IPS DF 6.9 (cell line): ENCODE measurements at regions not wholly inside any gene's neighbourhood (a gene's known extent, or its start where the extent isn't known, plus 50 kb on each side); places are given as distances from the start of the nearest gene placed in this dataset.

Experiments
- DNase-seq: peaks from one replicate; pipeline ENCODE4 v3.0.0-alpha.2; 2013; ENCODE audit warnings: low read depth, low spot score
- H3K27ac ChIP-seq: one replicate; pipeline ENCODE4 v1.5.1; 2013; ENCODE audit warnings: low read length, control low read depth
- H3K27me3 ChIP-seq: 2 replicates; pipeline ENCODE4 v1.6.1; 2013; ENCODE audit warnings: mild to moderate bottlenecking, low read length; ENCODE audit not compliant: control insufficient read depth, insufficient read depth
- H3K36me3 ChIP-seq: 2 replicates; pipeline ENCODE4 v1.6.1; 2013; ENCODE audit warnings: low read length; ENCODE audit not compliant: control insufficient read depth, insufficient read depth
- H3K4me1 ChIP-seq: 2 replicates; pipeline ENCODE4 v1.6.1; 2013; ENCODE audit warnings: low read length; ENCODE audit not compliant: control insufficient read depth, insufficient read depth
- H3K4me3 ChIP-seq: 2 replicates; pipeline ENCODE4 v1.5.1; 2013; ENCODE audit warnings: mild to moderate bottlenecking, low read length
- H3K9me3 ChIP-seq: 2 replicates; pipeline ENCODE4 v1.6.1; 2013; ENCODE audit warnings: low read length, inconsistent platforms; ENCODE audit not compliant: control insufficient read depth, insufficient read depth
- WGBS: extraction: QIAGEN DNeasy Blood & Tissue Kit; methylation state at CpG from one replicate; pipeline ENCODE4 v1.1.7; 2013; ENCODE audit warnings: mixed read lengths, missing lambda C conversion rate; ENCODE audit not compliant: insufficient read length, insufficient coverage; 5-methylcytosine and 5-hydroxymethylcytosine counted together

DNA sequence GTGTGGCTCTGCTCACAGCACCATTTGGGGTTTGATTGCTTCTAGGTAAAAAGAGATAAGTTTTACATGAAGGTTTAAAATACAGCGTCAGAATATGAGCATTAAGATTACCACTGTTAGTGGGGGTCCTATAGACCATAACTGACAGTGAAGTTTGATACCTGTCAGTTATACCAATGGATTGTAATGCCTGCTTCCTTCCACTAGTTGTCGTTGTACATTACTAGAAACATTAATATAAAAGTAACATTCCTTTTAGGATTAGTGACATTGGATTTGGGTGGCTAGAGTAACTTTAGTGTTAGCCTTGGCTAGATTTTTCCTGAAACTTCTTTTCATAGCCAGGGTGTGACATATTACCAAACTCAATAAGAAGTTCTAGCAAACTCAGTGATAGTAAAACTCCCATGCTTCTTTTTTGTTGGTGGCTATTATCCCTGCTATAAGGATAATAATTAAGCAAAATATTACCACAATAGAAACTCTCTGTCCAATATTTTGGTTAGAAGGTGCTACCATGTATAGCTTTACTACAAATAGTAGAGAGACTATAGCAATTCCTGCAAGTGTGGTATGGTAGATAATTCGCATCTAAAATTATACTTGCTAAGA is 57.1 kb downstream of the FAM181B start:
- no peaks in the 10 kb centered on the region for H3K36me3 ChIP-seq
- WGBS: no CpG with 5 or more reads among the region's 3 CpGs
- H3K4me3 ChIP-seq: no peak overlapping the region
- no peak for DNase-seq
- H3K4me1 ChIP-seq: no peaks in the 10 kb centered on the region; the same call in 1 of the 2 replicates
- no peaks in the 10 kb centered on the region for H3K27me3 ChIP-seq
- H3K9me3 ChIP-seq: no peaks in the 10 kb centered on the region
- H3K27ac ChIP-seq: no peak overlapping the region

DNA sequence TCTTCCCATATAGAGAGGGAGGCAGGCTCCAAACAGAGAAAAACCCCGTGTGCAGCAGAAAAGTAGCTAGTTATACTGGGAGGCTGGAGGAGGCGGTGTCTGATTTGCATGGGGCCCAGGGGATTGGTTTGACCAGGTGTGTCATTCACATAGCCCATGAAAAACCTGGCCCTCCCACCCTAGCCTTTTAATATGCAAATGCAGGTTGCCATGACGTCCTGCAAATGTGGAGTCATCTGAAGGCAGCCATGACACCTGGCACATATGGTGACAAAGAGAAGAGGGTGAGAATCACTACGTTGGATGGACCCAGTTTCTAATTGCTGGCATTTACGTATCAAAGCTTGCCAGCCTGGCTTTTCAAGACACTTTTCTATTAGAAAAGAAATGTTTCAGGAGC is 57.8 kb downstream of the FAM181B start:
- Histone ChIP-seq H3K9me3 (no peaks in the 10 kb centered on the region), H3K4me3 (no peak overlapping the region), H3K27me3 (no peaks in the 10 kb centered on the region), H3K36me3 (no peaks in the 10 kb centered on the region), H3K27ac (no peak overlapping the region), H3K4me1 (no peaks in the 10 kb centered on the region; the same call in 1 of the 2 replicates)
- DNase-seq: no peak
- WGBS: no CpG with 5 or more reads among the region's 5 CpGs

DNA sequence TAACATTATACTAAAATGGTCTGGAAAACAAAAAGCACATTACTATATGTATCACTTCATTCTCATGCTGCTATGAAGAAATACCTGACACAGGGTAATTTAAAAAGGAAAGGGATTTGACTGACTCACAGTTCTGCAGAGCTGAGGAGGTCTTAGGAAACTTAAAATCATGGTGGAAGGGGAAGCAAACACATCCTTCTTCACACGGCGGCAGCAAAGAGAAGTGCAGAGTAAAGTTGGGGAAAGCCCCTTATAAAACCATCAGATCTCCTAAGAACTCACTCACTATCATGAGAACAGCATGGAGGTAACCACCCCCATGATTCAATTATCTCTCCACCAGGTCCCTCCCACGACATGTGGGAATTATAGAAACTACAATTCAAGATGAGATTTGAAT is 60.0 kb downstream of the FAM181B start:
- DNase-seq: no peak
- Histone ChIP-seq H3K27ac (no peak overlapping the region), H3K36me3 (no peaks in the 10 kb centered on the region), H3K27me3 (no peaks in the 10 kb centered on the region), H3K4me3 (no peak overlapping the region), H3K9me3 (no peaks in the 10 kb centered on the region), H3K4me1 (no peaks in the 10 kb centered on the region; the same call in 1 of the 2 replicates)
- WGBS: no CpG with 5 or more reads among the region's 3 CpGs

DNA sequence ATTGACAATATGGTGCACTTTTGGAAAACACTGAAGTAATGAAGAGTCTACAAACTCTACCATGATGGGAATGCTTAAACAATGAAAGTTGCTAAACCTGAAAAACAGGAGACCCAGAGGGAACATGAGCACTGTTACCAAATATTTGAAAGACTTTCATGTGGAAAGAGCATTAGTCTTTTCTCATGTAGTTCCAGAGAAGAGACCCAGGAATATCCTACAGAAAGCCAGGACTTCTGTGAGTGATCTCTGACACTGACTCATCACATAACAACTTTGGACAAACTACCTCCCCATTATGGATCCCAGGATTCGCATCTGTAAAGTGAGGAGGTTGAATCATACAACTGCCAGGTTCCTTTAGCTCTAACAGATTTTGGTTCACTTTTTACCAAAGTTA is 62.2 kb downstream of the FAM181B start:
- no peaks in the 10 kb centered on the region; the same call in 1 of the 2 replicates for H3K4me1 ChIP-seq
- H3K4me3 ChIP-seq: no peak overlapping the region
- no peaks in the 10 kb centered on the region for H3K27me3 ChIP-seq
- WGBS: no CpG with 5 or more reads among the region's 1 CpG
- no peak overlapping the region for H3K27ac ChIP-seq
- H3K9me3 ChIP-seq: no peaks in the 10 kb centered on the region
- DNase-seq: no peak
- no peaks in the 10 kb centered on the region for H3K36me3 ChIP-seq

DNA sequence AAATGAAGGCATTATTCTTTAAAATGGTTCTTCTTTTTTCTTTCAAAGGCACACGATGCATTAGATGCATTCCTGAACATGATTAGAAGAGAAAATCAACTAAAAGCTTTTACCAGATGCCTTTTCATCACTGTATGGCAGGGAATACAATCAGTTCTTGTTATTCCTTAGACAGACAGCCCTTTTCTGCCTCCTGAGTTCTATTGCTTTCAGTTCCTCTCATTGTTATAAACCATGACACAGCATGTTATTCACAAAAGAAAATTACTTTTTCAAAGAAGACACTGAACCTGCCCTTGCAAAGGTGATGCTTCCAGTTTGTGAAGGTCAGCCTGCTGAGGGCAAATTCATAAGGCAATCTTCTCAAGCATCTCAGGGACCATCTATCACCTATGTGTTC is 70.1 kb downstream of the FAM181B start:
- H3K9me3 ChIP-seq: no peaks in the 10 kb centered on the region
- H3K4me1 ChIP-seq: no peaks in the 10 kb centered on the region
- no peak for DNase-seq
- no CpG with 5 or more reads among the region's 1 CpG for WGBS
- H3K27me3 ChIP-seq: no peaks in the 10 kb centered on the region
- no peaks in the 10 kb centered on the region for H3K36me3 ChIP-seq
- no peak overlapping the region for H3K27ac ChIP-seq
- no peak overlapping the region for H3K4me3 ChIP-seq

DNA sequence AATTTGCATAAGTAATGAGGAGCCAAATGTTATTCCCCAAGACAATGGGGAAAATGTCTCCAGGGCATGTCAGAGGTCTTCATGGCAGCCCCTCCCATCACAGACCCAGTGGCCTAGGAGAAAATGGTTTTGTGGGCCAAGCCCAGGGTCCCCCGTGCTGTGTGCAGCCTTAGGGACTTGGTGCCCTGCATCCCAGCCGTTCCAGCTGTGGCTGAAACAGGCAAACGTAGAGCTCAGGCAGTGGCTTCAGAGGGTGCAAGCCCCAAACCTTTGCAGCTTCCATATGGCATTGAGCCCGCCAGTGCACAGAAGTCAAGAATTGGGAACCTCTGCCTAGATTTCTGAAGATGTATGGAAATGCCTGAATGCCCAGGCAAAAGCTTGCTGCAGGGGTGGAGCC is 79.9 kb downstream of the FAM181B start:
- H3K27me3 ChIP-seq: no peaks in the 10 kb centered on the region
- WGBS: no CpG with 5 or more reads among the region's 4 CpGs
- DNase-seq: no peak
- no peak overlapping the region for H3K27ac ChIP-seq
- H3K4me3 ChIP-seq: no peak overlapping the region
- H3K9me3 ChIP-seq: no peaks in the 10 kb centered on the region
- H3K4me1 ChIP-seq: no peaks in the 10 kb centered on the region
- H3K36me3 ChIP-seq: no peaks in the 10 kb centered on the region

DNA sequence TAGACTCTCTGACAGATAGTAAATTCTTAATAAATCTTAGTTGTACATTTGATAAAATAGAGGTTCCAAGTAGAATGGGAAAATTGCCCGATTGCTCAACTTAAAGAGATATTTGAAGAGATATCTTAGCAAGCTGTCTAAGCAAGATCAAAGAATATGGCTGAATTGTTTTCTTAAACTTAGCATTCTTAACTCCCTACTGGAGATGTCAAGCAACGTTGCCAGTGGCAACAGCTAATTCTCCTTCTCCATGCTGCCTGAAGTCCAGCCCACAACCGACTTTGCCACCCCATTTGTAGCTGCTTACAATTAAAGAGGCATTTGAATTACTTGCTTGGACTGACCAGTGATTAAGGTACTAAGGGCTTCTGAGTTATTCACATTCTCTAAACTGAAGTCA is 94.4 kb downstream of the FAM181B start:
- WGBS: no CpG with 5 or more reads among the region's 3 CpGs
- no peaks in the 10 kb centered on the region for H3K9me3 ChIP-seq
- no peaks in the 10 kb centered on the region for H3K36me3 ChIP-seq
- no peak overlapping the region for H3K4me3 ChIP-seq
- H3K27me3 ChIP-seq: no peaks in the 10 kb centered on the region
- DNase-seq: no peak
- no peaks in the 10 kb centered on the region for H3K4me1 ChIP-seq
- no peak overlapping the region for H3K27ac ChIP-seq

DNA sequence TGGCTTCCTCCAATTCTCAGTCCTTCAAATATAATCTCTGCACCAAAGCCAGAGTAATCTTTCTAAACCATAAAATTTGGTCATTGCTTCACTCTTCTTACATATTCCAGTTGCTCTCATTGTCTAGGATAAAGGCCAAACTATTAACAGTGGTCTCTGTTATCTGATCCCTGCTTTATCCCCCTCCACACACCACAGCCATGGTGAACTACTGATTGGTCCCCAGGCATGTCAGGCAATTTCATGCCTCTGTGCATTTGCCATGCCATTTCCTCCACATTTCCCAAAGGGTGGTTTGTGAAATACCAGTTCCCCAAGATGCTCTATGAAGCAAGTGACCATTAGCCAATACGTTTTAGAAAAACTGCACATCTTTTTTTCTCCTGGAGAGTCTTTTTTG is 97.0 kb downstream of the FAM181B start:
- H3K36me3 ChIP-seq: no peaks in the 10 kb centered on the region
- H3K4me1 ChIP-seq: no peaks in the 10 kb centered on the region
- no peaks in the 10 kb centered on the region for H3K9me3 ChIP-seq
- no peak overlapping the region for H3K4me3 ChIP-seq
- H3K27me3 ChIP-seq: no peaks in the 10 kb centered on the region
- WGBS: no CpG with 5 or more reads among the region's 1 CpG
- no peak for DNase-seq
- H3K27ac ChIP-seq: no peak overlapping the region

DNA sequence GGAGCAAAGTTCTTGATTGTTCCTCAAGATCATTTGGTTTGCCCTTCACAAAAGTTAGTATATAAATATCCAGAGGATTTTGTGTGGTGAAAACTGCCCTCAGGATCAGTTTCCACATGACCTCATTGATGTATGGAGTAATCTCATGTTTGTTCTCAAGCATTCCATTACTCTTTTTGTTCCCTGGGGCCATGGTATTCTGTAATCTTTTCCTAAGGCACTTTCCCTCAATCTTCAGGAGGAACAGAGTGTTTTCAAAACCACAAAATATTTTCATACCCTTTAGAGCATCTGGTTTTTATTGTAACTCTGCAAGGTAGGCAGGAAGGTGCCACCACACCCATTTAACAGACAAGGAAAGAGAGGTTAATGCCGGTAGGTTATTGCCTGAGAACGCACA is 99.6 kb downstream of the FAM181B start:
- no peaks in the 10 kb centered on the region for H3K27me3 ChIP-seq
- DNase-seq: no peak

DNA sequence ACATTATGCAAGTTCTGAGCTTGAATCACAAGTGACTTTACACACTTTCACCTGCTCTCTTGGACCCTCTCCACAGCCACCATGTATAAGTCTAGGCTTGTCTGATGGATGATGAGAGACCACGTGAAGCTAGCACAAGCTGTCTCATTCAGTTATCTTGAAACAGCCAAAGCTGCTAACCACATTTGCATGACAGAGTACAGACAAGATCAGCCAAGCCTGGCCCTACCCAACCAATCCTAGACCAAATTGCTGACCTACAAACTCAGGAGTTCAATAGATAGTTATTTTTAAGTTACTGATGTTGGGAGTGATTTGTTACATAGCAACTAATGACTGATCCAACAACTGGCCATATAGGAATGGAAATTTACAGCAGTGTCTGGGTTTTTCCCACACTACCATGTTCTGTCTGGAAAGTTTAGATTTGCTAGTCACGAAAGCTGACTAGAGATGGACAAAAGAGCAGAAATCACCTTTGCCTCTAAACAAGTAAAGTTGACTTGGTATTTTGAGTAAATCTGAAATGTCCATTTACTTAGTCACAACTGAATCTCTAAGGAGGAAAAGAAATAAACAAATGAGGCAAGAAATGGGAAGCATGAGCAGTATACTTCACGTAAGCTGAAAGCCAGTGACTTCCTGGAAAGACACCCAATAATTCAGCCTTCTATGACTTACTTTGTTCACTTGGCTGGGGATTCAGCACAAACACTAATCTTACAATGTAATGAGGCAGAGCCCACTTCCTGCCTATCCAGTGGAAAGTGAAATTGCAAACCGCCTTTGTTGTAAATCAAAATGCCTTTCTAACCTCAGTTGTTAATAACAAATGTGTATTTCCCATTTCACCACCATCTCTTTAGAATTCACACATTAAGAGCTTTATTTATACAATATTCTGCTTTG is 101.7 kb downstream of the FAM181B start:
- no peaks in the 10 kb centered on the region for H3K9me3 ChIP-seq
- H3K4me3 ChIP-seq: no peak overlapping the region
- H3K4me1 ChIP-seq: no peaks in the 10 kb centered on the region
- WGBS: no CpG with 5 or more reads among the region's 4 CpGs
- H3K27ac ChIP-seq: no peak overlapping the region
- no peak for DNase-seq
- no peaks in the 10 kb centered on the region for H3K36me3 ChIP-seq
- H3K27me3 ChIP-seq: no peaks in the 10 kb centered on the region

More for the DNA sequence above, 99.6 kb downstream of the FAM181B start:
- Histone ChIP-seq H3K36me3 (no peaks in the 10 kb centered on the region), H3K4me1 (no peaks in the 10 kb centered on the region), H3K4me3 (no peak overlapping the region), H3K9me3 (no peaks in the 10 kb centered on the region), H3K27ac (no peak overlapping the region)
- WGBS: no CpG with 5 or more reads among the region's 2 CpGs

DNA sequence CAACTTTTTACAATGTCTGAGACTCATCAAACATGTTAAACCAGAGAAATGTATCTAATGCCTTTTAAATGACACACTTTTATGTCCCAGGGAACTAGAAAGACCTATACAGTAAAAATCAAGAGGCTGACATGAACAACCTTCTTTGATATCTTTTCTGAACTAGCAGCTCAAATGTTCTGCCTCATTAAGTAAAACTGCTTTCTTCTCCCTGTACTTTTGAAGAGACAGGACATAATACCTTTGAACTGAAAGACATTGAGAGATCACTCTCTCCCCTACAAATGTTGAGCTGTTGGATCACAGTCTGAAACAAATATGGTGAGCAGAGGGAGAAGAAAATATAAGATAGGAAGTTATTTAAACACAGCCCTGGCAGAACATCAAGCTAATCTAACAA is 123.0 kb downstream of the FAM181B start:
- no peak overlapping the region for H3K4me3 ChIP-seq
- no peaks in the 10 kb centered on the region for H3K9me3 ChIP-seq
- no peaks in the 10 kb centered on the region for H3K4me1 ChIP-seq
- no peak for DNase-seq
- H3K27ac ChIP-seq: no peak overlapping the region
- H3K36me3 ChIP-seq: no peaks in the 10 kb centered on the region
- no peaks in the 10 kb centered on the region for H3K27me3 ChIP-seq
